ENCODE measurements at regions not wholly inside any gene's neighbourhood (a gene's known extent, or its start where the extent isn't known, plus 50 kb on each side); places are given as distances from the start of the nearest gene placed in this dataset.

DNA sequence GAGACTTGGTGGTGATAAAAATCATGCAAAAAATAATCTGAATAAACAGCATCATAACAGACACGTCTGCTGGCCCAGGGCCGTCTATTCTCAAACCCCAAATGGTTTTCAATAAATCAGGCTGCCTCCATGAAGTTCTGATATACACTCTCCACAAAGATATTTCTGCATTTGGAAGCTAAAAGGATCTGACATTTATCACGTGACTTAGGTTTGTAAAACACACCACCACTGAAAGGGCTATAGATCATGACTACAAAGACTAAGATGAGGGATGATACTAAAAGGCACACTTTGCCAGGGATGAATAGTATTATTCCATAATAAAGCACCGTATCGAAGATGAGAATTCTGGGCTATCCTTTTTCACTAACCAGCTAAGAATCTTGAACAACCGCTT lies 67.6 kb upstream of the ADAMTS18 start:
- no peak for TF ChIP-seq CTCF (IDR thresholded peaks at IDR 0.05)
- no peak for TF ChIP-seq POLR2A (IDR thresholded peaks at IDR 0.05)

Measured in breast epithelium (tissue), 3 donors.